GM12892 (cell line): ENCODE measurements at regions not wholly inside any gene's neighbourhood (a gene's known extent, or its start where the extent isn't known, plus 50 kb on each side); places are given as distances from the start of the nearest gene placed in this dataset.

Experiments used
- POLR2A ChIP-seq: IDR thresholded peaks from 2 replicates; pipeline ENCODE4 v1.6.1; 2011; ENCODE audit warnings: low read depth, low read length, control low read depth
- TAF1 ChIP-seq: IDR thresholded peaks from 2 replicates; pipeline ENCODE4 v1.6.1; 2011; ENCODE audit warnings: low read depth, mild to moderate bottlenecking, control low read depth, low read length, borderline replicate concordance

GRCh38 chr1:222225316-222225691 is 322.6 kb downstream of the HHIPL2 start:
- TF ChIP-seq POLR2A (no peak), TAF1 (no peak)
